ENCODE measurements at regions not wholly inside any gene's neighbourhood (a gene's known extent, or its start where the extent isn't known, plus 50 kb on each side); places are given as distances from the start of the nearest gene placed in this dataset.

- TF ChIP-seq, protein P1, sequence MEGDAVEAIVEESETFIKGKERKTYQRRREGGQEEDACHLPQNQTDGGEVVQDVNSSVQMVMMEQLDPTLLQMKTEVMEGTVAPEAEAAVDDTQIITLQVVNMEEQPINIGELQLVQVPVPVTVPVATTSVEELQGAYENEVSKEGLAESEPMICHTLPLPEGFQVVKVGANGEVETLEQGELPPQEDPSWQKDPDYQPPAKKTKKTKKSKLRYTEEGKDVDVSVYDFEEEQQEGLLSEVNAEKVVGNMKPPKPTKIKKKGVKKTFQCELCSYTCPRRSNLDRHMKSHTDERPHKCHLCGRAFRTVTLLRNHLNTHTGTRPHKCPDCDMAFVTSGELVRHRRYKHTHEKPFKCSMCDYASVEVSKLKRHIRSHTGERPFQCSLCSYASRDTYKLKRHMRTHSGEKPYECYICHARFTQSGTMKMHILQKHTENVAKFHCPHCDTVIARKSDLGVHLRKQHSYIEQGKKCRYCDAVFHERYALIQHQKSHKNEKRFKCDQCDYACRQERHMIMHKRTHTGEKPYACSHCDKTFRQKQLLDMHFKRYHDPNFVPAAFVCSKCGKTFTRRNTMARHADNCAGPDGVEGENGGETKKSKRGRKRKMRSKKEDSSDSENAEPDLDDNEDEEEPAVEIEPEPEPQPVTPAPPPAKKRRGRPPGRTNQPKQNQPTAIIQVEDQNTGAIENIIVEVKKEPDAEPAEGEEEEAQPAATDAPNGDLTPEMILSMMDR (conservative IDR thresholded peaks at IDR 0.05; ENCODE audit: low read depth, low read length): no peak
- no peak for TF ChIP-seq EZH2 (IDR thresholded peaks at IDR 0.05; ENCODE audit: borderline replicate concordance, low read depth, low read length, poor library complexity, severe bottlenecking)
- Histone ChIP-seq H3K27ac (ENCODE audit: low read depth, low read length, poor library complexity, severe bottlenecking) (no peak overlapping the region), H3K36me3 (ENCODE audit: insufficient read depth, low read length, poor library complexity, severe bottlenecking) (no peaks in the 10 kb centered on the region), H3K4me1 (ENCODE audit: insufficient read depth, low read length, poor library complexity, severe bottlenecking) (no peaks in the 10 kb centered on the region), H3K27me3 (replicated peaks; ENCODE audit: insufficient read depth, low read depth, low read length, poor library complexity) (no peaks in the 10 kb centered on the region), H3K9me3 (ENCODE audit: low read depth, low read length, poor library complexity, severe bottlenecking) (no peaks in the 10 kb centered on the region), H3K4me3 (ENCODE audit: low read depth, low read length, poor library complexity, severe bottlenecking) (no peak overlapping the region)
- no TSS peak for BruUV-seq (replicated peaks)
- DNase-seq (ENCODE audit: low spot score): no peak
- POLR2A ChIA-PET (ENCODE audit: low non-redundant PET): interaction anchor here (0.6 kb wide), 1 partner anchor 11 kb away, joined by 7 read pairs; no protein-coding TSS in a partner anchor
- CTCF ChIA-PET: no interaction called here
- intact Hi-C loops (cut with micrococcal nuclease; ENCODE audit: unreplicated experiment): no loop called here
These were observed 94.1 kb downstream of the FAM43A start for GRCh38 chr3:194779729-194780224.

- no peak for DNase-seq (ENCODE audit: low spot score)
- H3K9me3 ChIP-seq (ENCODE audit: low read depth, low read length, poor library complexity, severe bottlenecking): no peaks in the 10 kb centered on the region
- BruUV-seq (replicated peaks): no TSS peak
- no peaks in the 10 kb centered on the region for H3K4me1 ChIP-seq (ENCODE audit: insufficient read depth, low read length, poor library complexity, severe bottlenecking)
- no peak overlapping the region for H3K27ac ChIP-seq (ENCODE audit: low read depth, low read length, poor library complexity, severe bottlenecking)
- H3K27me3 ChIP-seq (replicated peaks; ENCODE audit: insufficient read depth, low read depth, low read length, poor library complexity): no peaks in the 10 kb centered on the region
- no peaks in the 10 kb centered on the region for H3K36me3 ChIP-seq (ENCODE audit: insufficient read depth, low read length, poor library complexity, severe bottlenecking)
- intact Hi-C loops (cut with micrococcal nuclease; ENCODE audit: unreplicated experiment): no loop called here
- ChIA-PET POLR2A (ENCODE audit: low non-redundant PET) (no interaction called here), CTCF (no interaction called here)
- TF ChIP-seq EZH2 (IDR thresholded peaks at IDR 0.05; ENCODE audit: borderline replicate concordance, low read depth, low read length, poor library complexity, severe bottlenecking): no peak
- TF ChIP-seq, protein P1 (conservative IDR thresholded peaks at IDR 0.05; ENCODE audit: low read depth, low read length): no peak
- no peak overlapping the region for H3K4me3 ChIP-seq (ENCODE audit: low read depth, low read length, poor library complexity, severe bottlenecking)
These were observed 95.0 kb downstream of the FAM43A start for GRCh38 chr3:194780706-194781105.

DNA sequence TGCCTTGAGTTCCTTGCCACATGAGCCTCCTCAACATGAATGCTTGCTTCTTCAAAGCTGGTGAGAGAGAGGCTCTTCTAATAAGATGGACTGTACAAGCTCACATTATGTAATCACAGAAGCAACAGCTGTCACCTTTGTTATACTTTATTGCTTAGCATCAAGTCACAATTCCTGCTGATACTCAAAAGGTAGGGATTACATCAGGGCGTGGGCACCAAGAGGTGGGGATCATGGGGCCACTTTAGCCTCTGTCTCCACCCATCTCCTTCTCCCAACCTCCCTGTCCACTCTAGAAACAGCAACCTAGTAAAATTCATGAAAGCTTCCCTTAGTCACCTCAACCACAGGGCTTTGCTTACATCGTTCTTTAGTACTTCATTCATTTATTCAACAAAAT lies 95.9 kb downstream of the FAM43A start:
- TF ChIP-seq EZH2 (IDR thresholded peaks at IDR 0.05; ENCODE audit: borderline replicate concordance, low read depth, low read length, poor library complexity, severe bottlenecking): no peak
- TF ChIP-seq, protein P1 (conservative IDR thresholded peaks at IDR 0.05; ENCODE audit: low read depth, low read length): no peak
- Histone ChIP-seq H3K4me3 (ENCODE audit: low read depth, low read length, poor library complexity, severe bottlenecking) (no peak overlapping the region), H3K36me3 (ENCODE audit: insufficient read depth, low read length, poor library complexity, severe bottlenecking) (no peaks in the 10 kb centered on the region), H3K27me3 (replicated peaks; ENCODE audit: insufficient read depth, low read depth, low read length, poor library complexity) (no peaks in the 10 kb centered on the region), H3K9me3 (ENCODE audit: low read depth, low read length, poor library complexity, severe bottlenecking) (no peaks in the 10 kb centered on the region), H3K4me1 (ENCODE audit: insufficient read depth, low read length, poor library complexity, severe bottlenecking) (no peaks in the 10 kb centered on the region), H3K27ac (ENCODE audit: low read depth, low read length, poor library complexity, severe bottlenecking) (no peak overlapping the region)
- BruUV-seq (replicated peaks): no TSS peak
- ChIA-PET CTCF (interaction anchor here (0.5 kb wide), 1 partner anchor 13 kb away, joined by 4 read pairs; no protein-coding TSS in a partner anchor), POLR2A (ENCODE audit: low non-redundant PET) (no interaction called here)
- intact Hi-C loops (cut with micrococcal nuclease; ENCODE audit: unreplicated experiment): no loop called here
- no peak for DNase-seq (ENCODE audit: low spot score)
